ENCODE measurements at regions not wholly inside any gene's neighbourhood (a gene's known extent, or its start where the extent isn't known, plus 50 kb on each side); places are given as distances from the start of the nearest gene placed in this dataset.
"Not testable (repeated sequence)": the region's sequence is repeated elsewhere in the genome, so short reads cannot be mapped to it uniquely, and the experiment has no call there.

- H3K4me3 ChIP-seq: no peak overlapping the region
- no peak overlapping the region for H3K27ac ChIP-seq
Measured at GRCh38 chr3:154718053-154718452, 288.1 kb upstream of the GPR149 start.

- no peak overlapping the region for H3K4me3 ChIP-seq
- H3K27ac ChIP-seq: no peak overlapping the region
Measured at GRCh38 chr3:154716170-154716569, 286.2 kb upstream of the GPR149 start.

GRCh38 chr3:154708554-154708953, 278.6 kb upstream of the GPR149 start:
- no peak overlapping the region for H3K27ac ChIP-seq
- no peak overlapping the region for H3K4me3 ChIP-seq

GRCh38 chr3:154701055-154701454, 271.1 kb upstream of the GPR149 start:
- H3K4me3 ChIP-seq: no peak overlapping the region
- no peak overlapping the region for H3K27ac ChIP-seq

DNA sequence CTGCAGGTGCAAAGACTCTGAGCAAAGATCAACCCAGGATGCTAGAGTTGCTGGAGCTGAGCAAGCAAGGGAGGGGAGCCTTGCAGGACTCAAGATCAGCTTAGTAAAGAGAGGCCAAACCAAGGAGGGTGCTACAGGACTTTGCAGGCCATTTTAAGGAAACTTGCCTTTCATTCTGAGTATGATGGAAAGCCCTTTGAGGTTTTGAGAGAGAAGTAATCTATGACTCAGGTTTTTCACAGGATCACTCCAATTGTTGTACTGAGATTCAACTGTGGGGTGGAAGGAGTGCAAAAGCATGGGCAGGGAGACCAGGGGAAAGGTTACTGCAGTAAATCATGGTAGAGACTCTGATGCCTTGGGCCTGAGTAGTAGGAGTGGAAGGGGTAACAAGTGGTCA, 260.4 kb upstream of the GPR149 start:
- H3K27ac ChIP-seq: no peak overlapping the region
- no peak overlapping the region for H3K4me3 ChIP-seq

- H3K27ac ChIP-seq: no peak overlapping the region
- H3K4me3 ChIP-seq: no peak overlapping the region
Measured at GRCh38 chr3:154684440-154684839, 254.4 kb upstream of the GPR149 start.

- no peak overlapping the region for H3K4me3 ChIP-seq
Measured at GRCh38 chr3:154684021-154684420, 254.0 kb upstream of the GPR149 start.

DNA sequence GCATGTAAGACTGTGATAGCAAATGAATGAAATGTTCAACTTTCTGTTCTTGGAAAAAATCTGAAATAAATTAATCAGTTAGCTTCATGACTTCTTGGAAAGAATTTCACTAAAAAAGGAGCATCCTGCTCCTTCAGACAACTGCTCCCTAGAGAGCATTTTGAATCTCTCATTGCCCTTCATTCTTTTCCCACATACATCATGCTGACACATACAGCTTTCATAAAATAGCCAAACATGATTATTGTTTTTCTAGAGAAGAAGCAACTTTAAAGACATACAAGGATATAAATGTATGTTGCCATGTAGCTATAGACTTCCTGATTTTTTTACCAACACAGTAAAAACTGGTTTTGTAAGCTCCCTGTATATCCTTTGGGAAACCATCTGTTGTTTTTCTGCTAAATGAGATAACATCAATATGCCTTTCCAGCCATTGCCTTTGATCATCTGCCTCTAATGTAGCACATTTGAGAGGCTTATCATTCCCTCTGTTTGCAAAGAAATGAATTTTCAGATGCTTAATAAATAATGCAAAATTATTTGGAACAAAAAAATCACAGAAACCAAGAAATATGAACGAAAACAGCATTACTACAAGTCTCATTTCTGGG, 248.2 kb upstream of the GPR149 start:
- H3K4me3 ChIP-seq: no peak overlapping the region
- no peak overlapping the region for H3K27ac ChIP-seq

More at GRCh38 chr3:154684021-154684420, 254.0 kb upstream of the GPR149 start:
- no peak overlapping the region for H3K27ac ChIP-seq

DNA sequence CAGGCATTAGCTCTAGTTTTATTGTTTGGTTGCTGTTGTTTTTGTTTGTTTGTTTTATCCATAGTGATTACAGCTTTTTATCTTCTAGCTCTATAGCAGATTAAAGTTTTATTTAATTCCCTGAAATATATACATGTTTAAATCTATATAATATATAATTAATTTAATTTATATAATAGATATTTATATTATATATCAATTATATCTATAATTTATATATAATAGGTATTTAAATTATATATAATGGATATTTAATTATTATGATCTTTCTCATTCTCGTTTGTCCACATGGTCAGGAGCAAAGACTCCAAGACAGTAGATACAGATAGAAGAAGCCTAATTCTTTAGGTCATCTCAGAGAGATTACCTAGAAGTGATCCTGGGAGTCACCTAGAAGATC, 238.8 kb upstream of the GPR149 start:
- Histone ChIP-seq H3K27ac (no peak overlapping the region), H3K4me3 (no peak overlapping the region)

- H3K4me3 ChIP-seq: no peak overlapping the region
Measured at GRCh38 chr3:154668187-154668586, 238.2 kb upstream of the GPR149 start.

DNA sequence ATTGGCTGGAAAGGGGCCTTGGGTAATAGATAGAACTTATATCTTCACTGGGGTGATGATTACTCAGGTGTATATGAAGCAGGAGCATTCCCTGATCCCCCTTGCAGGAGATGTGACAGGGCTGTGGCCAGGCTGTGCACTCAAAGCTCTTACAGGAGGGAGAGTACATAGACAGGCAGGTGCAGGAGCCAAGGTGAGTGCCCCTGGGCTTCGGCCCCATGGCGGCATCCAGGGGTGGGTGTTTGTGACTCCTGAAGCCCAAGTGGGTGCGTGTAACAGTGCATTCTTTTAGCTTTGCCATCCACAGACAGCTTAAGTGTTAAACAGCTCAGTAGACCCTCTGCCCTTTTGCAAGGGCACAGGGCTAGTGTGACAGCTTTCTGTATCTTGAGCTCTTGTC, 236.6 kb upstream of the GPR149 start:
- Histone ChIP-seq H3K27ac (no peak overlapping the region), H3K4me3 (no peak overlapping the region)

More at GRCh38 chr3:154668187-154668586, 238.2 kb upstream of the GPR149 start:
- no peak overlapping the region for H3K27ac ChIP-seq

DNA sequence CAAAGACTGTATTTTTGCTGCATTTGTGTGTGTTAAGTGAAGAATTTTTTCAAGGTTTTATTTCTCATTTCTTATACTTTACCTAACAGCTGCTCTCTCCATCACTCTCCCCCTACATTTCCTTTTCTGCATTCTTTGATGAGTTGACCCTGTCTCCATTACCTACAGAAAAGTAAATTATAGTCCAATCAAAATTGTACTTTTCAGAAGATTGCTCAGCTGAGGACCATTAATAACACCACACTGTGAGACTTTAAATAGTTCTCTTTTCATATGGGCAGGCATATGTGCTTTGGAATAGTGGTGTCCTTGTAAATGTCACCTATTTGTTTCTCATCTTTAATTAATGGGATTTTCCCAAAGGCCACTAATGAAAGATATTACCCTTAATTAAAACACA, 234.7 kb upstream of the GPR149 start:
- H3K27ac ChIP-seq: no peak overlapping the region
- H3K4me3 ChIP-seq: no peak overlapping the region

GRCh38 chr3:154662851-154663250, 232.9 kb upstream of the GPR149 start:
- Histone ChIP-seq H3K27ac (no peak overlapping the region), H3K4me3 (no peak overlapping the region)

DNA sequence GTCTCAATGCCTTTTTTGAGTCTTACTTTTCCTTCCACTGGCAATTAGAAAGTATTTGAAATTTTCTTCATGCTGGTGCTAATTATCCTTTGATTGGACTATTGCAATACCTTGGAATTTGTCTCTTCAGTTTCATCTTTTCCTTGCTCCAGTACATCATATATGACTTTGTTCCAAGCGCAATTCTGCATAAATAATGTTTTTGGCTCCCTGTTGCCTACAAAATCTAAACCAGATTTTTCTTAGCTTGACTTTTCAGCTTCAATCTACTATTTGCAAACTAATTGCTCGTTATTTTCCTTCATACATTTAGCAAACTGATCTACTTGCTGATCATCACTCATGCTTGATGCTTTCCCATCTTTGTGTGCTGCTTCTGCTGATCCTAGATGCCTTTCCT, 230.8 kb upstream of the GPR149 start:
- Histone ChIP-seq H3K4me3 (no peak overlapping the region), H3K27ac (no peak overlapping the region)

DNA sequence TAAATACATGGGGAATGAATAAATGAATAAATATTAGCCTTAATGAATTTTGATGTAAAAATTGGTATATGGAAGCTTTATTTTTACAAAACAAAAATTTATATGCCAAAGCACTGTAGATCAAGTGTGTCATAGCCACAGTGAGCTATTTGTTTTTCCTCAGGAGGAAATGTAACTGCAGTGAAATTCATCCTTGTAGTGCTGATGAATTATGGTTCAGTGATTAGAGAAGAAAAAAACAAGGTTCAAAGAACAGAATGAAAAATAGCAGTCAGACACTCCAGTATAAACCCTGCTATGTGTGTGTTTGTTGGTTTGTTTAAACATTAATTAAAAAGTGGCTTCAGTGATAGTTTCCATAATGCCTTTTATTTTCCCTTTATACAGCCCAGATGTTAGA, 228.0 kb upstream of the GPR149 start:
- H3K4me3 ChIP-seq: no peak overlapping the region
- H3K27ac ChIP-seq: no peak overlapping the region

DNA sequence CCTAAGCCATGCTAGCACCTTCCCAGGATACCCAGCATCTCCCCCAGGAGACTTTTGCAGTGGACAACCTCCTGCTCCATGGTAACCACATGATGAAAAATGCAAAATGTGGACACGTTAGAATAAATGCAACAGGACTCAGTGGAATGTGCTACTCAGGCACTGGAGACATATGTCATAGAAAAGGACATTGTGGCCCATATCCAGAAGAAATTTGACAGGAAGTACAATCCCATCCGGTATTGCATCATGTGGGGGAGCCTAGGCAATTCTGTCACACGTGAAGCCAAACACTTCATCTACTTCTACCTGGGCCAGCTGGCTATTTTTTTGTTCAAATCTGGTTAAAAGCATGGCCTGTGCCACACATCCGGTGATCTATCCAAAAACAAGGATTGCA, 227.2 kb upstream of the GPR149 start:
- H3K27ac ChIP-seq: no peak overlapping the region
- H3K4me3 ChIP-seq: no peak overlapping the region

DNA sequence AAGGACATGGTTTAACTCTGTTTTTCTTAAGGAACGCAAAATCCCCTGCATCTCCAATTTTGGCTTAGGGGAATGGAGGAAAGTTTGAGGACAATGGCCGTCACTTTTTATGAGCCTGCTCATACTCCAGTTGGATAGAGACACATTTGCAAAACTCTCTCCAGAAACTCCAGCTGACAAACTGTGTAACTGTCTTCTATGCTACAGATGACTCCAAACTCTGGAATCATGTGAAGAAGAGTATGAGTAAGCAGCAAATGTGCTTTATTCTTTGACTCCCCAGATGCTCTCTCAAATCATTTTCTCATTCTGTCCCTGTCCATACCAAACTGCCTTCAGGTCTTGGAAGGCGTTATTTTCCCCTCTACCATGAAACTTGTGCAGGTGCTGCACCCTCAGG, 226.5 kb upstream of the GPR149 start:
- Histone ChIP-seq H3K27ac (no peak overlapping the region), H3K4me3 (no peak overlapping the region)

GRCh38 chr3:154642145-154642544, 212.2 kb upstream of the GPR149 start:
- no peak overlapping the region for H3K27ac ChIP-seq
- H3K4me3 ChIP-seq: no peak overlapping the region

DNA sequence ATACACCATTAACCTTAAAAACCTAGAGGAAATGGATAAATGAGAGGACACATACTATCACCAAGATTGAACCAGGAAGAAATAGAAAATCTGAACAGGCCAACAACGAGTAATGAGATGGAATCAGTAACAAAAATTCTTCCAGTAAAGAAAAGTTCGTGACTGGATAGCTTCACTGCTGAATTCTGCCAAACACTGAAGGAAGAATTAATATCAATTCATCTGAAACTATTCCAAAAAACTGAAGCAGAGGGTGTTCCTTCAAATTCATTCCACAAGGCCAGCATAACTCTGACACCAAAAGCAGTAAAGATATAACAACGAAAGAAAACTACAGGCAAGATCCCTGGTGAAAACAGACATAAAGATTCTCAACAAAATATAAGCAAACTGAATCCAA, 195.8 kb upstream of the GPR149 start:
- Histone ChIP-seq H3K4me3 (no peak overlapping the region), H3K27ac (no peak overlapping the region)

DNA sequence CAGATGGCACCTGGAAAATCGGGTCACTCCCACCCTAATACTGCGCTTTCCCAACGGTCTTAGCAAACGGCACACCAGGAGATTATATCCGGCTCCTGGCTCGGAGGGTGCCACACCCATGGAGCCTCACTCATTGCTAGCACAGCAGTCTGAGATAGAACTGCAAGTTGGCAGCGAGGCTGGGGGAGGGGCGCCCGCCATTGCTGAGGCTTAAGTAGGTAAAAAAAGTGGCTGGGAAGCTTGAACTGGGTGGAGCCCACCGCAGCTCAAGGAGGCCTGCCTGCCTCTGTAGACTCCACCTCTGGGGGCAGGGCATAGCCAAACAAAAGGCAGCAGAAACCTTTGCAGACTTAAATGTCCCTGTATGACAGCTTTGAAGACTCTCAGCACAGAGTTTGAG, 189.6 kb upstream of the GPR149 start:
- not testable (repeated sequence) for H3K4me3 ChIP-seq, H3K27ac ChIP-seq

DNA sequence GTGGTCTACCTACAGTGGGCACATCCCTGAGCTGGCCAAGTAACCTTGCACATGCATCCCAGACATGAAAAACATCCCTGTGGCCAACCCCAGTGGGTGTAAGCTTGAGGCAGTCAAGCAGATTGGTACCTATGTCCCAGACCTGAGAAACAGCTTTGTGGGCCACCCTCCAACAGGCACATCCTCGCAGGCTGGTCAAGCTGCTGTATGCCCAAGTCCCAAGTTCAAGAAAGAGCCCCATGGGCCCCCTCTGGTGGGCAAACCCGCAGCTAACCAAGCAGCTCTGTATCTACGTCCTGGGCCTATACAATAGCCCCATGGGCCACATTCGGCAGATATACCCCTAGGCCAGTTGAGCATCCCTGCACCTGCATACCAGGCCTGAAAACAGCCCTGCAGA, 186.3 kb upstream of the GPR149 start:
- H3K27ac ChIP-seq: no peak overlapping the region
- H3K4me3 ChIP-seq: no peak overlapping the region

GRCh38 chr3:154615471-154615870, 185.5 kb upstream of the GPR149 start:
- Histone ChIP-seq H3K4me3 (no peak overlapping the region), H3K27ac (no peak overlapping the region)
